GM20000 (cell line): ENCODE measurements at regions not wholly inside any gene's neighbourhood (a gene's known extent, or its start where the extent isn't known, plus 50 kb on each side); places are given as distances from the start of the nearest gene placed in this dataset.

Experiments
- DNase-seq: peaks from one replicate; pipeline ENCODE4 v3.0.0; 2012; ENCODE audit warnings: low spot score
- TF ChIP-seq, protein P1 (sequence below): IDR thresholded peaks from 2 replicates; pipeline ENCODE4 v1.5.1; 2012; ENCODE audit warnings: mild to moderate bottlenecking, control low read depth; ENCODE audit errors: extremely low read depth, missing control alignments

- TF ChIP-seq, protein P1, sequence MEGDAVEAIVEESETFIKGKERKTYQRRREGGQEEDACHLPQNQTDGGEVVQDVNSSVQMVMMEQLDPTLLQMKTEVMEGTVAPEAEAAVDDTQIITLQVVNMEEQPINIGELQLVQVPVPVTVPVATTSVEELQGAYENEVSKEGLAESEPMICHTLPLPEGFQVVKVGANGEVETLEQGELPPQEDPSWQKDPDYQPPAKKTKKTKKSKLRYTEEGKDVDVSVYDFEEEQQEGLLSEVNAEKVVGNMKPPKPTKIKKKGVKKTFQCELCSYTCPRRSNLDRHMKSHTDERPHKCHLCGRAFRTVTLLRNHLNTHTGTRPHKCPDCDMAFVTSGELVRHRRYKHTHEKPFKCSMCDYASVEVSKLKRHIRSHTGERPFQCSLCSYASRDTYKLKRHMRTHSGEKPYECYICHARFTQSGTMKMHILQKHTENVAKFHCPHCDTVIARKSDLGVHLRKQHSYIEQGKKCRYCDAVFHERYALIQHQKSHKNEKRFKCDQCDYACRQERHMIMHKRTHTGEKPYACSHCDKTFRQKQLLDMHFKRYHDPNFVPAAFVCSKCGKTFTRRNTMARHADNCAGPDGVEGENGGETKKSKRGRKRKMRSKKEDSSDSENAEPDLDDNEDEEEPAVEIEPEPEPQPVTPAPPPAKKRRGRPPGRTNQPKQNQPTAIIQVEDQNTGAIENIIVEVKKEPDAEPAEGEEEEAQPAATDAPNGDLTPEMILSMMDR = no peak
- no peak for DNase-seq
Observed at GRCh38 chr1:168782559-168783116, 53.6 kb upstream of the DPT start.

DNA sequence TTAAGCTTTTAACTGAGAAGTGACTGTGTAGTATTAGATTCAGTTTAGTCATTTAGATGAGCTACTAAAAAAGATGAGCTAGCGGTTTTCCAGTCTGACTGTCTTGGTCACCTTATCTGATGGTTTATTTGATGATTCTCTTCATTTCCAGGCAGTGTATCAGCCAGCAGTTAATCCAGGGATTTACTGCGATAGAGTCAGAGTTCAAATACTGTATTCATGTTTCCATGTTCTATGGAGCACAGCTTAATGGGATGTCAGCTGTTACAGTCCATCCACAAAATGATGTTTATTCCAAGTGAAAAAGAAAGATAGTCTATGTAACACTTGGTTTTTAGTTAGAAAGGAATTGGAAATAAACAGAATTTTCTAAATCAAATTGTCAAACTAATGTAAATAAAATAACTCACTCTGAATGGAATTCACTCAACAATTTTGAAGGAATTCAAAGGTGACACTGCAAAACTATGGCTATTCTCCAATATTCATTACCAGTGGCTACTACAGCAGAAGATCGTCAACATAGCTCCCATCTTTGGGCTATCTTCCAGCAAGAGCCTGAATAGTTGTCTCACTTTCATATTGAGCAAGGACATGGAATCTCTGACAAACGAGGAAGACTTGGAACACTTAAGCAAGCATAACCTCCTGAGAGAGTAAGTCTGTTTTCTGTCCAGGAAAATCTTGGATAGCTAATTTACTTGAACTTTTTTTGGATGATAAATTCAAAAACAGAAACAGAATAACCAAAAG is 54.6 kb upstream of the DPT start:
- no peak for DNase-seq
- TF ChIP-seq, protein P1 = no peak

DNA sequence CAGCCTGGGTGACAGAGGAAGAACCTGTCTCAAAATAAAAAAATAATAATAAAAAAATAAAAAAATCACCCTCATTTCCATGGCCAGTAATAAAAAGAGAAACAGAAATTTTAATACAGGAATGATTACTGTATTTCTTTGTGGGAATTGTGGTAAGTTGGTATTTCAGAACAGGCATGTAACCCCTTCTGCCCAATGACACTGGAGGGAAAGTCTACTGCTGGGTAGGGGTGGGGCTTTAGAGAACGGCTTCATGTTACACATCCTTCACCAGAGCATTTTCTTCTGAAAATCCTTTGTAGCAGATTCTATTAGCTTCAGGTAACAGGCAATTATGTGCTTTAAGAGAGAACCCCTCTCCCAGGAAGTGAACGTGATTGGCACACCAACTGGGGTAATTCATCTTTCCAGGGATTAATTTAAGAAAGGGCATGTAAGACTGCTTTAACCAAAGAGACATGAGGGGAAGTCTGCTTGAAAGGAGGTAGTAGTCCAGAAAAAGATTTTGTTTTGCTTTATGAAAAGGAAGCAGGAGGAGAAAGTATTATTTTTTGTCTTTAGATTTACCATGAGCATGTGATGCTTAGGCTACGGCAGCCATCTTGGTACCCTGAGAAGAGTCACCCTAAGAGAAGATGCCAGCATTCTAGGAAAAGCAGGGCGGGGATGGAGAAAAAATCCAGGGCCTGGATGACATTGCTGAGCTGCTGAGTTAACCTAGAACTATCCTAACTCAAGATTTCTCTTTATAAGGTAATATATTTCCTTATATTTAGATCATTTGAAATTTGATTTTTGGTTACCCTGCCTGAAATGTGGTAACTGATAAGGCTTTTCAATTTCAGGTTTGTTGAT is 57.7 kb upstream of the DPT start:
- TF ChIP-seq, protein P1 = no peak
- no peak for DNase-seq

GRCh38 chr1:168788258-168788657 is 59.3 kb upstream of the DPT start:
- TF ChIP-seq, protein P1 = no peak
- DNase-seq = no peak

- TF ChIP-seq, protein P1 = no peak
- DNase-seq = no peak
Observed at GRCh38 chr1:168789501-168789900, 60.5 kb upstream of the DPT start.

GRCh38 chr1:168792142-168792541 is 63.1 kb upstream of the DPT start:
- TF ChIP-seq, protein P1 = no peak
- DNase-seq = peak; percentile 5
